ENCODE measurements at regions not wholly inside any gene's neighbourhood (a gene's known extent, or its start where the extent isn't known, plus 50 kb on each side); places are given as distances from the start of the nearest gene placed in this dataset.
A peak's percentile ranks its signal among the peaks of the same experiment; 100 is the strongest.

GRCh38 chr15:95558916-95559315 lies 771.6 kb upstream of the NR2F2 start:
- Histone ChIP-seq H3K4me3 (ENCODE audit: low read length) (peak overlapping the region; percentile 44), H3K27me3 (replicated peaks; ENCODE audit: control insufficient read depth, insufficient read depth, low read length) (no peaks in the 10 kb centered on the region), H3K4me1 (ENCODE audit: control insufficient read depth, insufficient read depth, low read length) (peaks cover 47% of the 10 kb centered on the region), H3K9ac (ENCODE audit: low read length) (peak overlapping the region; percentile 69), H3K9me3 (ENCODE audit: control insufficient read depth, low read length) (no peaks in the 10 kb centered on the region), H3K36me3 (ENCODE audit: control insufficient read depth, insufficient read depth, low read length, severe bottlenecking) (no peaks in the 10 kb centered on the region)
- no peak for DNase-seq (ENCODE audit: low read depth)

DNA sequence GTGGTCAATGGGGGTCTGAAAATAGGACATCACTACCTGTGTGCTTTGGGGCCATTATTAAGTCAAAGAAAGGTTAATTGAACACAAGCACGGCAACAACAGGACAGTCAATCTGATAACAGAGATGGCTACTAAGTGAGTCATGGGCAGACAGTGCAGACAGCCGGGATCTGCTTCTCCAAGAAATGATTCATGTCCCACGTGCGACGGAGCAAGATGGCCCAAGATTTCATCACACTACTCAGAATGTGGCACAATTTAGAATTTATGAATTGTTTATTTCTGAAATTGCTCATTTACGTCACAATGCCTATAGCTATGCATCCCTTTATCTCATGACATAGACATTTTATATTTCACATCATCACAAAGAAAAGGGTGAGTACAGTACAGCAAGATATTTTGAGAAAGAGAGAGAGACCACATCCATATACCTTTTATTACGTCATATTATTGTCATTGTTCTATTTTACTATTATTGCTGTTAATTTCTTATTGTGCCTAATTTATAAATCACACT lies 770.6 kb upstream of the NR2F2 start:
- H3K4me3 ChIP-seq (ENCODE audit: low read length), result peak overlapping the region; percentile 44
- H3K27me3 ChIP-seq (replicated peaks; ENCODE audit: control insufficient read depth, insufficient read depth, low read length), result no peaks in the 10 kb centered on the region
- H3K36me3 ChIP-seq (ENCODE audit: control insufficient read depth, insufficient read depth, low read length, severe bottlenecking), result no peaks in the 10 kb centered on the region
- peaks cover 47% of the 10 kb centered on the region for H3K4me1 ChIP-seq (ENCODE audit: control insufficient read depth, insufficient read depth, low read length)
- H3K9ac ChIP-seq (ENCODE audit: low read length), result peak overlapping the region; percentile 69
- no peaks in the 10 kb centered on the region for H3K9me3 ChIP-seq (ENCODE audit: control insufficient read depth, low read length)
- peak; percentile 87 for DNase-seq (ENCODE audit: low read depth)

DNA sequence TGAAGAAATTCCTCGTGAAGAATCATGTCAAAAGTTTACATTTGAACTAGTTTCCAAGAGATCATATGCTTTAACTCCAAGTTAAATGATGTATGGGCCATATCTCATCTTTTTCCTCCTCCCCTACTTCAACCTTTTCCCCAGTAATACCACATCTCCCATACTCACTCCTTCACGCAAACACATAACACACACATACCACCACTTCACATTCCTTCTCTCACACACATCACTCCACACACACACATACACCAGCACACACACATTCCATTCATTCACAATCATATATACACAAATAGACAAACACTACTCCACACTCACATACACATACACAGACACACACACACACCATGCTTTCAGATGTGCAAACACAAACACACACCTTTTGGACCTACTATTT lies 769.0 kb upstream of the NR2F2 start:
- Histone ChIP-seq H3K27me3 (replicated peaks; ENCODE audit: control insufficient read depth, insufficient read depth, low read length) (no peaks in the 10 kb centered on the region), H3K9me3 (ENCODE audit: control insufficient read depth, low read length) (no peaks in the 10 kb centered on the region), H3K36me3 (ENCODE audit: control insufficient read depth, insufficient read depth, low read length, severe bottlenecking) (no peaks in the 10 kb centered on the region), H3K9ac (ENCODE audit: low read length) (no peak overlapping the region), H3K4me3 (ENCODE audit: low read length) (no peak overlapping the region), H3K4me1 (ENCODE audit: control insufficient read depth, insufficient read depth, low read length) (peaks cover 42% of the 10 kb centered on the region)
- DNase-seq (ENCODE audit: low read depth), result no peak

DNA sequence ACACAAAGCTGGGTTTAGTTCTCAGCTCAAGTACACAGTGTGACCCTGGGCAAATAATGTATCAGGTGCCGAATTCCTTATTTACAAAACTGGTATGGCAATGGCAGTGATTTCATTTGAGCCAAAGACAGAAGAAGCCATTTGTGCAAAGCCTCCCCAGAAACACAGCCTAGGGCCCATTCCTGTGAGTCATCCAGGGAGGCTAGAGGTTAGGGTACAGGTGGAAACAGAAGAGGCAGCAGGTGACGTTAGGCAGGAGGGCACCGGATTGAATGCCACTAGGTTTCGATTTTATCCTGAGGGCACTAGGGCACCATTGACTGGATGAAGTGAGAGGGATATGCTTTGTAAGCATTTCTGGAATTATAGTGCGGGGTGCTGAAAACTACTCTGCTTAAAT lies 766.9 kb upstream of the NR2F2 start:
- Histone ChIP-seq H3K4me3 (ENCODE audit: low read length) (no peak overlapping the region), H3K36me3 (ENCODE audit: control insufficient read depth, insufficient read depth, low read length, severe bottlenecking) (no peaks in the 10 kb centered on the region), H3K27me3 (replicated peaks; ENCODE audit: control insufficient read depth, insufficient read depth, low read length) (no peaks in the 10 kb centered on the region), H3K9me3 (ENCODE audit: control insufficient read depth, low read length) (no peaks in the 10 kb centered on the region), H3K4me1 (ENCODE audit: control insufficient read depth, insufficient read depth, low read length) (peaks cover 26% of the 10 kb centered on the region), H3K9ac (ENCODE audit: low read length) (no peak overlapping the region)
- DNase-seq (ENCODE audit: low read depth), result no peak

DNA sequence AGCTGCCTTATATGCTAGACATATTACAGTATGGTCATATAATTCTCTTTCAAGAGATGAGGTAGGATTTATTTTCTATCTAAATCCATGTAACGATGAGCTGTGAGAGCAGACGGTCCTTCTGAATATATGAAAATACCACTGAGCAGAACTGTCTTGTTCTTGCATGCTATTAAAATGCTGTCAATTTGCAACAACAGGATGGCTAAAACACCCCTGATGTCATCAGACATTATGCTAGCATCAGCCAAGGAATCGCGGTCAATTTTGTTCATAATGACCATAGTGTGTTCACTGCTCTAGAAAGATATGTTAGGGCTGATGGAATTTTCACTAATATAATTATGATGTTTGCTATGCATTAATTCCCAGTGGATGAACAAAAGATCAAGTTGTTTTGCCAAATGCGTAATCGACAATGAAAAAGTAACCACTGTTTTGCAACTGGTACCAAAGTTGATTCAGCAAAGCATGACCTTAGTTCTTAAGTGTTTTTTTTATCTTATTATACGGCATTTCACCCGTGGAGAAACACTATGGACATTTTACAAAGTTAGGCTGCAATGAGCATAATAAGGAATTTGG lies 765.4 kb upstream of the NR2F2 start:
- Histone ChIP-seq H3K9me3 (ENCODE audit: control insufficient read depth, low read length) (no peaks in the 10 kb centered on the region), H3K36me3 (ENCODE audit: control insufficient read depth, insufficient read depth, low read length, severe bottlenecking) (no peaks in the 10 kb centered on the region), H3K9ac (ENCODE audit: low read length) (no peak overlapping the region), H3K4me1 (ENCODE audit: control insufficient read depth, insufficient read depth, low read length) (peaks cover 11% of the 10 kb centered on the region), H3K4me3 (ENCODE audit: low read length) (no peak overlapping the region), H3K27me3 (replicated peaks; ENCODE audit: control insufficient read depth, insufficient read depth, low read length) (no peaks in the 10 kb centered on the region)
- no peak for DNase-seq (ENCODE audit: low read depth)

DNA sequence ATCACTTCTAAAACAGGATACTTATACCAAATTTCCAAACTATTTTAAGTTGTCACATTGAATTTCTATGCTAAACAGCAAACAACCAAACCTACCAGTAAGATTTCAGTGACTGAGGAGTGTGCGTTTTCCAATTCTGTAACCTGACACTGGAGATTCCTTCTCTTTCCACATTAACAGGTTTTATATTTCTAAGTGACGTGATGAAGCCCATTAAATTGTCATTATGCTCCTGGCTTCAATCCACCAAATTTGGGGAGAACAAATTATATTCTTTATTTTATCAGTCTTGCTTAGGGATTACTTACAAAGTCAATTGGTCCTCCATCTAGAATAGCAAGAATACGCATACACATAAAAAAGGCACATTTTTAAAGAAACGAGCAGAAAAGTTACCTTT lies 764.8 kb upstream of the NR2F2 start:
- Histone ChIP-seq H3K27me3 (replicated peaks; ENCODE audit: control insufficient read depth, insufficient read depth, low read length) (no peaks in the 10 kb centered on the region), H3K9ac (ENCODE audit: low read length) (no peak overlapping the region), H3K4me3 (ENCODE audit: low read length) (no peak overlapping the region), H3K9me3 (ENCODE audit: control insufficient read depth, low read length) (no peaks in the 10 kb centered on the region), H3K36me3 (ENCODE audit: control insufficient read depth, insufficient read depth, low read length, severe bottlenecking) (no peaks in the 10 kb centered on the region), H3K4me1 (ENCODE audit: control insufficient read depth, insufficient read depth, low read length) (peaks cover 10% of the 10 kb centered on the region)
- no peak for DNase-seq (ENCODE audit: low read depth)

DNA sequence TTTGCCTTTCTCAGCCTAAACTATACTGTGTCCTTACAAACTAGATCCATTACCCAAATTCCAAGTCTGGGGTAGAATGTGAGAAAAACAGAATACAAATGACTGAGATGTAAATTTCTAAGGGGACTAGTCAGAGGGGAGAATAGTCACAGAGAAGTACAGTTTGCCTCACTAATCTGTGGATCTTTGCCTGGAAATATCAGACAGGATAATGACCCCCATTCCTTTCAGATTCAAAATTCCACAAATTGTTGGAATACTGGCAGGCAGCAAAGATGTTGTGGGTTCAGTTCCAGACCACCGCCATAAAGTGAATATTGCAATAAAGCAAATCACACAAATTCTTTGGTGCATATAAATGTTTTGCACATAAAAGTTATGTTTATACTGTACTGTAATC lies 762.8 kb upstream of the NR2F2 start:
- Histone ChIP-seq H3K27me3 (replicated peaks; ENCODE audit: control insufficient read depth, insufficient read depth, low read length) (no peaks in the 10 kb centered on the region), H3K9ac (ENCODE audit: low read length) (no peak overlapping the region), H3K9me3 (ENCODE audit: control insufficient read depth, low read length) (peaks cover 11% of the 10 kb centered on the region), H3K36me3 (ENCODE audit: control insufficient read depth, insufficient read depth, low read length, severe bottlenecking) (no peaks in the 10 kb centered on the region), H3K4me1 (ENCODE audit: control insufficient read depth, insufficient read depth, low read length) (peaks cover 4% of the 10 kb centered on the region), H3K4me3 (ENCODE audit: low read length) (no peak overlapping the region)
- DNase-seq (ENCODE audit: low read depth), result no peak

DNA sequence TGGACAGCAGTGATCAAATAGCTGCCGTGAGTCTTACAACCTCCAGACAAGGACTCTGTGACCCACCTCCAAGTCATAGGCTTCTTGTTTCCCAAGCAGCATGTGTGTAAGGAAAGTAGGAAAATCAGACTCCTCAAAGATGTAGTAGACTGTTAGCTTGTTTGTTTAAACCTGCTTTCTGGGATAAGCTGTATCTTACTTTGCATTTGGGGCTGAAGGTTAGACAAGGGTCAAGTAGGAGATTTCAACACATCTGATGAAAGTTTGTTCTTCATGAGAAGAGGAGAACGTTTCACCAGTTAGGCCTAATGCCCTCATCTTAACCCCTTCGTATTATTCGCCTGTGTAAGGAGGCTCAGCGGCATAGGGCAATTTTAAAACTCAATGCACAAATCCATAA lies 756.4 kb upstream of the NR2F2 start:
- Histone ChIP-seq H3K9ac (ENCODE audit: low read length) (no peak overlapping the region), H3K27me3 (replicated peaks; ENCODE audit: control insufficient read depth, insufficient read depth, low read length) (no peaks in the 10 kb centered on the region), H3K9me3 (ENCODE audit: control insufficient read depth, low read length) (peaks cover 12% of the 10 kb centered on the region), H3K4me3 (ENCODE audit: low read length) (no peak overlapping the region), H3K4me1 (ENCODE audit: control insufficient read depth, insufficient read depth, low read length) (peaks cover 8% of the 10 kb centered on the region), H3K36me3 (ENCODE audit: control insufficient read depth, insufficient read depth, low read length, severe bottlenecking) (no peaks in the 10 kb centered on the region)
- peak; percentile 14 for DNase-seq (ENCODE audit: low read depth)

GRCh38 chr15:95577927-95578326 lies 752.6 kb upstream of the NR2F2 start:
- H3K27me3 ChIP-seq (replicated peaks; ENCODE audit: control insufficient read depth, insufficient read depth, low read length), result no peaks in the 10 kb centered on the region
- no peak for DNase-seq (ENCODE audit: low read depth)
- H3K9ac ChIP-seq (ENCODE audit: low read length), result no peak overlapping the region
- H3K9me3 ChIP-seq (ENCODE audit: control insufficient read depth, low read length), result no peaks in the 10 kb centered on the region
- H3K4me1 ChIP-seq (ENCODE audit: control insufficient read depth, insufficient read depth, low read length), result peaks cover 8% of the 10 kb centered on the region
- H3K36me3 ChIP-seq (ENCODE audit: control insufficient read depth, insufficient read depth, low read length, severe bottlenecking), result no peaks in the 10 kb centered on the region
- no peak overlapping the region for H3K4me3 ChIP-seq (ENCODE audit: low read length)

GRCh38 chr15:95580121-95580520 lies 750.4 kb upstream of the NR2F2 start:
- Histone ChIP-seq H3K9me3 (ENCODE audit: control insufficient read depth, low read length) (no peaks in the 10 kb centered on the region), H3K4me1 (ENCODE audit: control insufficient read depth, insufficient read depth, low read length) (no peaks in the 10 kb centered on the region), H3K36me3 (ENCODE audit: control insufficient read depth, insufficient read depth, low read length, severe bottlenecking) (no peaks in the 10 kb centered on the region), H3K4me3 (ENCODE audit: low read length) (no peak overlapping the region), H3K27me3 (replicated peaks; ENCODE audit: control insufficient read depth, insufficient read depth, low read length) (no peaks in the 10 kb centered on the region), H3K9ac (ENCODE audit: low read length) (no peak overlapping the region)
- no peak for DNase-seq (ENCODE audit: low read depth)

DNA sequence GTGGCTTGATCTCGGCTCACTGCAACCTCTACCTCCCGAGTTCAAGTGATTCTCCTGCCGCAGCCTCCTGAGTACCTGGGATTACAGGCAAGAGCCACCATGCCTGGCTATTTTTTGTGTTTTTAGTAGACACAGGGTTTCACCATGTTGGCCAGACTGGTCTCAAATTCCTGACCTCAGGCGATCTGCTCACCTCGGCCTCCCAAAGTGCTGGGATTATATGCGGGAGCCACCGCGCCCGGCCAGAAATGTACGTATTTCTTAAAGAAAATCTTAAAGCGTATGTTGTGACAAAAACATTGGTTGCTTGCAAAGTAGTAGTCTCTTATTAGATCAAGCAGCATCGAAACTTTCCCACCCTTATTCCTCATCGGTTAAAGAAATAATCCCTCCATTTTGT lies 748.9 kb upstream of the NR2F2 start:
- Histone ChIP-seq H3K4me3 (ENCODE audit: low read length) (no peak overlapping the region), H3K36me3 (ENCODE audit: control insufficient read depth, insufficient read depth, low read length, severe bottlenecking) (no peaks in the 10 kb centered on the region), H3K9ac (ENCODE audit: low read length) (no peak overlapping the region), H3K9me3 (ENCODE audit: control insufficient read depth, low read length) (no peaks in the 10 kb centered on the region), H3K27me3 (replicated peaks; ENCODE audit: control insufficient read depth, insufficient read depth, low read length) (no peaks in the 10 kb centered on the region), H3K4me1 (ENCODE audit: control insufficient read depth, insufficient read depth, low read length) (no peaks in the 10 kb centered on the region)
- no peak for DNase-seq (ENCODE audit: low read depth)

- DNase-seq (ENCODE audit: low read depth), result no peak
- H3K27me3 ChIP-seq (replicated peaks; ENCODE audit: control insufficient read depth, insufficient read depth, low read length), result no peaks in the 10 kb centered on the region
- H3K4me1 ChIP-seq (ENCODE audit: control insufficient read depth, insufficient read depth, low read length), result no peaks in the 10 kb centered on the region
- H3K9me3 ChIP-seq (ENCODE audit: control insufficient read depth, low read length), result no peaks in the 10 kb centered on the region
- H3K36me3 ChIP-seq (ENCODE audit: control insufficient read depth, insufficient read depth, low read length, severe bottlenecking), result no peaks in the 10 kb centered on the region
- H3K4me3 ChIP-seq (ENCODE audit: low read length), result no peak overlapping the region
- H3K9ac ChIP-seq (ENCODE audit: low read length), result no peak overlapping the region
These were observed 746.4 kb upstream of the NR2F2 start for GRCh38 chr15:95584088-95584487.

All from adipocyte (in vitro differentiated cells).